ENCODE measurements at regions not wholly inside any gene's neighbourhood (a gene's known extent, or its start where the extent isn't known, plus 50 kb on each side); places are given as distances from the start of the nearest gene placed in this dataset.

- TF ChIP-seq POLR2A (IDR thresholded peaks at IDR 0.05; ENCODE audit: low read length) (no peak), GATA1 (IDR thresholded peaks at IDR 0.05; ENCODE audit: low read depth, low read length) (no peak)
Observed at GRCh38 chr9:16143310-16143709, 590.5 kb downstream of the CCDC171 start.
